H1 (cell line): ENCODE measurements at regions not wholly inside any gene's neighbourhood (a gene's known extent, or its start where the extent isn't known, plus 50 kb on each side); places are given as distances from the start of the nearest gene placed in this dataset.

Experiments
- CTCF ChIA-PET: fragments of 300-600 bp; sonication (Branson Sonifier 250); formaldehyde crosslinking; loops from one replicate; lab custom pipeline; 2021; ENCODE audit not compliant: partially characterized antibody; lab: Charles Lee
- POLR2A ChIA-PET: fragments of 300-600 bp; sonication (Branson Sonifier 250); formaldehyde crosslinking; loops from one replicate; lab custom pipeline; 2021; ENCODE audit warnings: inconsistent platforms; ENCODE audit not compliant: partially characterized antibody; lab: Charles Lee
- DNase-seq, 2 experiments: peaks; one replicate each; pipeline versions ENCODE4 v3.0.0 to v3.0.0-alpha.2; 2010 to 2022; ENCODE audit warnings: low spot score in 2 of 2, low read depth in 1 of 2, mixed read lengths in 1 of 2
- FAIRE-seq: peaks from 2 replicates; lab custom pipeline; 2011; peaks lifted over from hg19 to GRCh38; lab: Jason Lieb, UNC
- H2AFZ ChIP-seq: 2 replicates; pipeline ENCODE4 v1.8.1; 2012; ENCODE audit warnings: low read length, inconsistent platforms
- H2AK5ac ChIP-seq: 2 replicates; pipeline ENCODE4 v1.6.1; 2013; ENCODE audit warnings: low read depth, low read length
- H2BK120ac ChIP-seq: replicated peaks from 2 replicates; pipeline ENCODE3; 2013; ENCODE audit warnings: low read depth, low read length, inconsistent platforms
- H2BK12ac ChIP-seq: 2 replicates; pipeline ENCODE4 v1.6.1; 2013; ENCODE audit warnings: low read depth, low read length
- H2BK15ac ChIP-seq: 2 replicates; pipeline ENCODE4 v1.6.1; 2013; ENCODE audit warnings: low read length
- H2BK20ac ChIP-seq: 2 replicates; pipeline ENCODE4 v1.6.1; 2013; ENCODE audit warnings: low read length
- H2BK5ac ChIP-seq: 2 replicates; pipeline ENCODE4 v1.6.1; 2013; ENCODE audit warnings: low read depth, low read length
- H3K14ac ChIP-seq: 2 replicates; pipeline ENCODE4 v1.6.1; 2013; ENCODE audit warnings: inconsistent platforms; ENCODE audit not compliant: insufficient read length
- H3K18ac ChIP-seq: 2 replicates; pipeline ENCODE4 v1.6.1; 2013; ENCODE audit warnings: low read length; ENCODE audit errors: extremely low read depth
- H3K23ac ChIP-seq: 2 replicates; pipeline ENCODE4 v1.6.1; 2013; ENCODE audit warnings: inconsistent platforms; ENCODE audit not compliant: insufficient read length
- H3K23me2 ChIP-seq: 2 replicates; pipeline ENCODE4 v1.6.1; 2013; ENCODE audit warnings: low read depth, low read length
- H3K27ac ChIP-seq: 2 replicates; pipeline ENCODE4 v1.6.1; 2011; ENCODE audit warnings: low read depth, low read length, inconsistent platforms
- H3K27me3 ChIP-seq, 4 experiments: replicated peaks in 1 of 4; 1 replicate in 1 of 4; 2 replicates in 3 of 4; pipeline versions ENCODE4 v1.6.1 to v1.8.1; 2011 to 2013; ENCODE audit warnings: low read length in 3 of 4, mild to moderate bottlenecking in 3 of 4, inconsistent platforms in 2 of 4, mixed read lengths in 2 of 4, moderate library complexity in 1 of 4; ENCODE audit not compliant: control insufficient read depth in 3 of 4, insufficient read depth in 3 of 4; ENCODE audit errors: extremely low read depth in 1 of 4
- H3K36me3 ChIP-seq, 4 experiments: 2 replicates each; pipeline versions ENCODE4 v1.6.1 to v1.8.1; 2011 to 2013; ENCODE audit warnings: mild to moderate bottlenecking in 4 of 4, low read length in 3 of 4, moderate library complexity in 2 of 4, control low read depth in 1 of 4, inconsistent platforms in 1 of 4; ENCODE audit not compliant: insufficient read depth in 4 of 4, control insufficient read depth in 2 of 4
- H3K4ac ChIP-seq: replicated peaks from 2 replicates; pipeline ENCODE3; 2013; ENCODE audit warnings: low read length, low read depth, mixed read lengths, inconsistent platforms; ENCODE audit not compliant: insufficient read length
- H3K4me1 ChIP-seq, 4 experiments: replicated peaks in 1 of 4; 1 replicate in 1 of 4; 2 replicates in 3 of 4; pipeline versions ENCODE4 v1.6.1 to v1.8.1; 2011 to 2013; ENCODE audit warnings: low read length in 3 of 4, inconsistent platforms in 2 of 4, mixed read lengths in 1 of 4; ENCODE audit not compliant: insufficient read depth in 4 of 4, control insufficient read depth in 3 of 4
- H3K4me2 ChIP-seq, 2 experiments: 2 replicates each; pipeline versions ENCODE4 v1.6.1 to v1.8.1; 2011 to 2013; ENCODE audit warnings: low read depth in 2 of 2, low read length in 2 of 2, control low read depth in 1 of 2, inconsistent platforms in 1 of 2, mild to moderate bottlenecking in 1 of 2; ENCODE audit not compliant: insufficient read depth in 1 of 2
- H3K4me3 ChIP-seq, 4 experiments: fragments of 200-600, 300-600 bp in 1 of 4; sonication (generic), shearing (Covaris generic), sonication (Bioruptor Twin) in 1 of 4; 2 replicates each; pipeline versions ENCODE4 v1.5.1 to v1.8.1; 2011 to 2016; ENCODE audit warnings: low read length in 4 of 4, low read depth in 3 of 4, control low read depth in 2 of 4, inconsistent platforms in 2 of 4, mild to moderate bottlenecking in 2 of 4, mixed read lengths in 1 of 4, moderate library complexity in 1 of 4; ENCODE audit not compliant: insufficient read depth in 2 of 4; ENCODE audit errors: extremely low read depth in 1 of 4
- H3K56ac ChIP-seq: replicated peaks from 2 replicates; pipeline ENCODE3; 2013; ENCODE audit warnings: low read depth, mild to moderate bottlenecking, mixed read lengths, low read length, inconsistent platforms; ENCODE audit not compliant: insufficient read length
- H3K79me1 ChIP-seq: 2 replicates; pipeline ENCODE4 v1.6.1; 2013; ENCODE audit warnings: low read depth, low read length, control low read depth
- H3K79me2 ChIP-seq, 2 experiments: 2 replicates each; pipeline versions ENCODE4 v1.6.1 to v1.8.1; 2012 to 2013; ENCODE audit warnings: low read length in 2 of 2, mild to moderate bottlenecking in 2 of 2, inconsistent platforms in 1 of 2; ENCODE audit not compliant: insufficient read depth in 2 of 2, control insufficient read depth in 1 of 2
- H3K9ac ChIP-seq, 4 experiments: replicated peaks in 1 of 4; 1 replicate in 1 of 4; 2 replicates in 3 of 4; pipeline versions ENCODE4 v1.6.1 to v1.8.1; 2011 to 2013; ENCODE audit warnings: low read depth in 3 of 4, low read length in 3 of 4, control low read depth in 2 of 4, mild to moderate bottlenecking in 2 of 4, moderate library complexity in 2 of 4, inconsistent platforms in 1 of 4; ENCODE audit errors: extremely low read depth in 1 of 4
- H3K9me3 ChIP-seq, 2 experiments: 2 replicates each; pipeline versions ENCODE4 v1.6.1 to v1.8.1; 2012 to 2013; ENCODE audit warnings: mild to moderate bottlenecking in 2 of 2, moderate library complexity in 2 of 2, control low read depth in 1 of 2, inconsistent platforms in 1 of 2, low read depth in 1 of 2, low read length in 1 of 2, mixed read lengths in 1 of 2; ENCODE audit not compliant: insufficient read depth in 2 of 2
- H4K20me1 ChIP-seq, 2 experiments: replicated peaks in 1 of 2; 2 replicates each; pipeline versions ENCODE3 to v1.8.1; 2011 to 2013; ENCODE audit warnings: inconsistent platforms in 2 of 2, low read length in 2 of 2, mild to moderate bottlenecking in 1 of 2; ENCODE audit not compliant: insufficient read depth in 2 of 2, control insufficient read depth in 1 of 2
- H4K5ac ChIP-seq: 2 replicates; pipeline ENCODE4 v1.6.1; 2013; ENCODE audit warnings: low read length, low read depth, mixed read lengths, inconsistent platforms; ENCODE audit not compliant: insufficient read length
- H4K8ac ChIP-seq: 2 replicates; pipeline ENCODE4 v1.8.0; 2013; ENCODE audit warnings: mild to moderate bottlenecking, moderate library complexity, low read length, inconsistent platforms; ENCODE audit not compliant: insufficient read depth; ENCODE audit errors: extremely low read depth
- H4K91ac ChIP-seq: replicated peaks from 2 replicates; pipeline ENCODE3; 2013; ENCODE audit warnings: low read length, mixed read lengths, inconsistent platforms; ENCODE audit not compliant: insufficient read length
- FOSL1 ChIP-seq: IDR thresholded peaks from 2 replicates; pipeline ENCODE4 v1.6.1; 2011; ENCODE audit warnings: mild to moderate bottlenecking, low read depth, low read length, moderate library complexity; ENCODE audit not compliant: insufficient read depth
- JUND ChIP-seq: IDR thresholded peaks from 2 replicates; pipeline ENCODE4 v1.6.1; 2011; ENCODE audit warnings: mild to moderate bottlenecking, improper control_type of control experiment, low read length
- MAX ChIP-seq: IDR thresholded peaks from 2 replicates; pipeline ENCODE4 v1.6.1; 2012; ENCODE audit warnings: inconsistent platforms
- POLR2AphosphoS5 ChIP-seq: IDR thresholded peaks from 2 replicates; pipeline ENCODE4 v1.6.1; 2011; ENCODE audit warnings: low read depth, low read length
- RAD21 ChIP-seq, 2 experiments: IDR thresholded peaks in 1 of 2; conservative IDR thresholded peaks in 1 of 2; 2 replicates each; pipeline ENCODE4 v1.6.1; 2011; ENCODE audit warnings: low read depth in 2 of 2, low read length in 2 of 2, improper control_type of control experiment in 1 of 2, inconsistent platforms in 1 of 2, mild to moderate bottlenecking in 1 of 2, moderate library complexity in 1 of 2
- SAP30 ChIP-seq: fragments of 300-600 bp; sonication (generic); IDR thresholded peaks from 2 replicates; pipeline ENCODE4 v1.7.1; 2012; ENCODE audit warnings: low read length, moderate library complexity, mild to moderate bottlenecking, inconsistent platforms; ENCODE audit not compliant: insufficient read depth, insufficient replicate concordance
- SP4 ChIP-seq: IDR thresholded peaks from 2 replicates; pipeline ENCODE4 v1.6.1; 2012; ENCODE audit warnings: low read length, inconsistent platforms
- SRF ChIP-seq: IDR thresholded peaks from 2 replicates; pipeline ENCODE4 v1.6.1; 2011; ENCODE audit warnings: mild to moderate bottlenecking, low read depth, low read length, moderate library complexity
- TBP ChIP-seq: IDR thresholded peaks from 2 replicates; pipeline ENCODE4 v1.6.1; 2011; ENCODE audit warnings: low read depth, low read length, improper control_type of control experiment
- TCF12 ChIP-seq: IDR thresholded peaks from 2 replicates; pipeline ENCODE4 v1.6.1; 2011; ENCODE audit warnings: low read depth, mild to moderate bottlenecking, low read length
- WGBS, 2 experiments: shearing (Covaris generic) in 1 of 2; methylation state at CpG; one replicate each; pipeline versions ENCODE4 v1.1.6 to v1.1.7; 2013 to 2015; ENCODE audit warnings: low lambda C conversion rate in 2 of 2, mixed read lengths in 2 of 2, inconsistent platforms in 1 of 2, low coverage in 1 of 2, missing lambda C conversion rate in 1 of 2; ENCODE audit not compliant: insufficient replicate concordance in 2 of 2, insufficient coverage in 1 of 2, insufficient read length in 1 of 2; ENCODE audit errors: extremely low coverage in 1 of 2, missing lambda C conversion rate in 1 of 2; 5-methylcytosine and 5-hydroxymethylcytosine counted together

- H4K8ac ChIP-seq: no peak overlapping the region
Observed at GRCh38 chr9:1723522-1724015, 291.6 kb upstream of the SMARCA2 start.

More at GRCh38 chr9:1723522-1724015, 291.6 kb upstream of the SMARCA2 start:
- Histone ChIP-seq H3K27me3 (no peaks in the 10 kb centered on the region), H4K91ac (no peak overlapping the region), H2AFZ (no peak overlapping the region)
- CTCF ChIA-PET: interaction anchor here (2.1 kb wide), 1 partner anchor 114 kb away, joined by 10 read pairs; no protein-coding TSS in a partner anchor
- TF ChIP-seq TBP (no peak), MAX (no peak), JUND (no peak), TCF12 (no peak), POLR2AphosphoS5 (no peak), SRF (no peak), SP4 (no peak), RAD21 (IDR thresholded peaks at IDR 0.05 in 1 of 2, conservative IDR thresholded peaks at IDR 0.05 in 1 of 2; ENCODE audit: low read depth in 2 of 2, low read length in 2 of 2) (no peak), FOSL1 (no peak), SAP30 (no peak)
- TF ChIP-seq, all 59 proteins: peak for 0
- Histone ChIP-seq H2BK15ac (no peak overlapping the region), H3K23me2 (no peaks in the 10 kb centered on the region), H3K9ac (no peak overlapping the region), H3K23ac (no peak overlapping the region), H3K18ac (no peak overlapping the region), H3K36me3 (no peaks in the 10 kb centered on the region), H3K56ac (no peak overlapping the region), H3K4me3 (no peak overlapping the region), H4K20me1 (no peaks in the 10 kb centered on the region), H3K79me2 (no peaks in the 10 kb centered on the region), H3K14ac (no peak overlapping the region), H2BK20ac (no peak overlapping the region), H4K5ac (no peak overlapping the region), H3K4ac (no peak overlapping the region), H3K27ac (no peak overlapping the region), H2BK120ac (no peak overlapping the region), H3K4me1 (peaks cover 0 to 8% (median 4%) of the 10 kb centered on the region in 4 experiments; a peak in 4 of 7 replicates), H2AK5ac (no peak overlapping the region), H2BK5ac (no peak overlapping the region), H3K79me1 (no peaks in the 10 kb centered on the region), H3K4me2 (no peak overlapping the region), H2BK12ac (no peak overlapping the region), H3K9me3 (no peaks in the 10 kb centered on the region)
- 89% methylated on average over 3 of the region's 3 CpGs; no CpG with 5 or more reads in 1 of the 2 experiments for WGBS, 2 experiments
- FAIRE-seq: no peak
- DNase-seq: no peak
- POLR2A ChIA-PET: no interaction called here
